Jurkat, Clone E6-1 (cell line): ENCODE measurements at regions not wholly inside any gene's neighbourhood (a gene's known extent, or its start where the extent isn't known, plus 50 kb on each side); places are given as distances from the start of the nearest gene placed in this dataset.
"Not testable (repeated sequence)": the region's sequence is repeated elsewhere in the genome, so short reads cannot be mapped to it uniquely, and the experiment has no call there.

Source experiments
- DNase-seq: peaks from one replicate; pipeline ENCODE4 v3.0.0-alpha.2; 2011; ENCODE audit warnings: low read depth, low spot score
- H3K4me3 ChIP-seq: 2 replicates; pipeline ENCODE4 v1.5.1; 2011; ENCODE audit warnings: mild to moderate bottlenecking, low read length, control low read depth, moderate library complexity

- no peak for DNase-seq
- no peak overlapping the region for H3K4me3 ChIP-seq
Measured at GRCh38 chr1:232147215-232147614, 482.7 kb downstream of the SIPA1L2 start.

- DNase-seq = no peak
- H3K4me3 ChIP-seq = no peak overlapping the region
Measured at GRCh38 chr1:232146514-232146913, 483.4 kb downstream of the SIPA1L2 start.

DNA sequence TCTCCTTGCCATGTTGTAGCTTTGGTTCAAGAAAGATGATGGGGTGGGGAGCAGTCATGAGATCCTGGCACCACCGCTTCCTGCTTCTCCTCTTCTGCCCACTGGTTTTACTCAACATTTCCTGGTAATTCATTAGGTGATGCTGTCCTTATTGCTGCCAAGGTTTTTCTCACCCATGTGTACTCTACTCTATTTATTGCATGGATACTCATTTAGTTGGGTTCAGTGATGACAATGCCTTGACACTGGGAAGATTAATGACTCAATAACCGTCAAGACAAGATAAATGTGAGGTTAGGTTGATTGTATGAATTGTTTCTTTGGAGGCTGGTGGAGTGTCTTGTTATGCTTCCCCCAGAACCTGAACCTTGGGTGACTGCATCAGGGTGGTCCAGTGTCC is 484.2 kb downstream of the SIPA1L2 start:
- no peak overlapping the region for H3K4me3 ChIP-seq
- DNase-seq = no peak

- H3K4me3 ChIP-seq = no peak overlapping the region
- DNase-seq = no peak
Measured at GRCh38 chr1:232144696-232145230, 485.2 kb downstream of the SIPA1L2 start.

GRCh38 chr1:232143315-232143886 is 486.5 kb downstream of the SIPA1L2 start:
- no peak for DNase-seq

DNA sequence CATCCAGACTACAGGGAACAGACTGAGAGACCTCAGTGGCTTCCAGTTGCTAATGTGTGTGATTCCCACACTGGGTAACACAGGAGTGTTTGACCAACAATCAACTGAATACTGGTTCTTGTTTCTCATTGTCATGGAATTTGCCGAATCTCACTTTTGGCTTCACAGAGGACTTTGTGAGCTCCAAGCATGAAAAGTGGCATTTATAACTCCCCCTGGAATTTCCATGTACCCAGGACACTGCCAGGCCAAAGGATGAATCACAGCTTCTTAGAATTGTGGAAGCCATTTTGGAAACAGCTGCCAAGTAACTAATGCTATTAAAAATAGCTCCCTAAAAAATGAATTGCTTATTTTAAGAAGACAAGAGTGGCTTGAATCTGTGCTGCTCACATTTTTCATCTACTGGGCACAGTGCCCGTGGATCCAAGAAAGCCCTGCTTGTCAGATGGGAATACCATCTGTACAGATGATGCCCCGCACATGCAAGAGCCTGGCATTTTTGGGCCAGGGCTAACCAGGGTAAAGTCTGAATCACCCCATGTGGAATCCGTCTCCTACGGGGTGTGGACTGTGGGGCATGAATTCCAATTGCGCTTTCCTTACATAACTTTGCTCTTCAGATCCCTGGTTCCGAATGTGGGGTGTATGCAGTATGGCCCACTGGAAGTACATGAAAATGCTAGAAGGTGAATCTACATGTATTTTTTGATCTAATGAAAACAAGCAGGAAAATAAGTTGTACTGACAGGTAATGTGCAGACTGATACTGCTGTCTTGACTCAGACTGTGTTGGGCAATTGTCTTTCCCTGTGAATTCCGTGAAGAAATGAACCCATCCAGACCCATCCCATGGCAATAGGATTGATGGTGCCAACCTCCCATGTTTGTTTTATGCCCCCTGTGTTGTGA is 487.3 kb downstream of the SIPA1L2 start:
- no peak overlapping the region for H3K4me3 ChIP-seq
- DNase-seq = no peak

More at GRCh38 chr1:232143315-232143886, 486.5 kb downstream of the SIPA1L2 start:
- H3K4me3 ChIP-seq = no peak overlapping the region

- H3K4me3 ChIP-seq, DNase-seq: not testable (repeated sequence)
Measured at GRCh38 chr1:232141167-232141448, 488.8 kb downstream of the SIPA1L2 start.

- H3K4me3 ChIP-seq = no peak overlapping the region
- no peak for DNase-seq
Measured at GRCh38 chr1:232140419-232141166, 489.3 kb downstream of the SIPA1L2 start.

DNA sequence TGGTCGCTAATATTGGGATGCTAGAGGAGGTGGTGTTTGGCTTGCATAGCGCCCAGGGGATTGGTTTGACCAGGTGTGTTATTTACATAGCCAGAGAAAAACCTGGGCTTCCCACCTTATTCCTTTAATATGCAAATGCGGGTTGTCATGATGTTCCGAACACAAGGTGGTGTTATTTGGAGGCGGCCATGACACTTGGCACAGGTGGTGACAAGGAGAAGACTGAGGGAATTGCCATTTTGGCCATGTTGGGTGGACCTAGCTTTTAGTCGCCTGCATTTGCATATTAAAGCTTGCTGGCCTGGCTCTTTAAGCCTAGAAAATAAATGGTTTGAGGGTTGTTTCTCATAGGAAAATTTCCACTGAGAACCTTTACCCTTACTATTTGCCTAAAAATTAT is 490.5 kb downstream of the SIPA1L2 start:
- no peak for DNase-seq
- H3K4me3 ChIP-seq = no peak overlapping the region

DNA sequence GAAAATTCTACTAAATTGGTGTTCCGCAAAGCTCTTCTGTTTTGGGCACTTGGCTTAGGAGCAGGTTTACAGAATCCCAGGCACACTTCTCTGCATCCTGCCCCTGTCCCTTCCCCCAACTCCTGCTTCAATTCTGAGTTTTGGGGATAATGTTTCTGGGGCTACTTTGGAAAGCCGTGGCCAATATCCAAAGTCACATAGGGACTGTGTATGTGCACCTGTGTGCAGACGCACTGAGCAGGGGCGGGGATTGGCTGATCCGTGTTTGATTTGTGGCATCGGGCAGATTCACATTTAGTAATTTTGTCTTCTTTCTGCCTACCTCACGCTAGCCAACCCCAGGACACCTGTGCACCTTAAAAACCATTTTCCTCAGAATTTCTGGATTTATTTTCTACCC is 491.9 kb downstream of the SIPA1L2 start:
- DNase-seq = no peak

DNA sequence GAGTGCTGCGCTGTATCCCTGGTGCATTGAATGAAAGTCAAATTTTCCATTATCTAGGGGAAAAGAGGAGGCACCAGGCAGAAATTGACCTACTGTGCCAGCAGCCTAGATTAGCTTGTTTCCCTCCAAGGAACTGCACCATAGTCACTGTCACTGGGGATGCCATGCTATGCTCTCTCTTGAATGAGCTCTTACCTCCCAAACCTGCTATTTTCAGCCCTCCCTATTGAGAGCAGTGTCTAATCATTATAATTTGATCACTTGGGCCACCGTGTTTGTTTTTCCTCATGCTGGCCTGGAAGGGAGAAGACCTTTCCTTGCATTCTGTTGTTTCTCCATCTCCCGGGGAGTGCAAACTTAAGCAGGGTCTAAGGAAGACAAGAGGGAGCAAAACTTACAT is 492.9 kb downstream of the SIPA1L2 start:
- DNase-seq = no peak
- H3K4me3 ChIP-seq = no peak overlapping the region

More for the DNA sequence above, 491.9 kb downstream of the SIPA1L2 start:
- no peak overlapping the region for H3K4me3 ChIP-seq

DNA sequence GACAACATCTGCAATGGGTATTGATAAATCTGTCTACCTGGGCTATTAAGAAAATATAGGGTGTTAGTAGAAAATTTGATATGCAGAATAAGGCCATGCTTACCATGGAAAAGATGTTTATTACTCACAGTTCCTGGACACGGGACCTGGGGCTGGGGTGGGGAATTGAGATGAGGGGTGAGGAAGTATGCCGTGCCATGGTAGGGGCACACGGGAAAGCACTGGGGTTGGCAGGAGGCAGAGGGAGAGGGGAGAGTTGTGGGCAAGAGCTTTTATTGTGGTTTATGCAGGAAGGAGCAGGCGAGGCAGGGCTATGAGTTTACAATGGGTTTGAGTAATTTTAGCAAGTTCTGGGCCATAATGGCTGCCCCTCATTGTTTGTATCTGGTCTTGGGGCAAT is 493.8 kb downstream of the SIPA1L2 start:
- H3K4me3 ChIP-seq = no peak overlapping the region
- DNase-seq = no peak

DNA sequence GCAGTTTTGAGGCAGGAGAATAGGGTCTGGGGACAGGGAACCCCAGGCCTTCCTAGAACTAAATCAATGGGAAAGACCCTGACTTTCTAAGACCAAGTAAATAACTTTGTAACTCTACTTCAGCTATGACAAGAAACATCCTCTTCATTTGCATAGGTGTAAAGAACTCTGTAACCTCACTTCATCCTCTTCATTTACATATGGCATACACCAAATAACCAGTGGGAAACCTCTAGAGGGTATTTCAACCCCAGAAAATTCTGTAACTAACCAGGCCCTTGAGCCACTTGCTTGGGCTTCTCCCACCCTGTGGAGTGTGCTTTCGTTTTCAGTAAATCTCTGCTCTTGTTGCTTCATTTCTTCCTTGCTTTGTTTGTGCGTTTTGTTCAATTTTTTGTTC is 495.6 kb downstream of the SIPA1L2 start:
- H3K4me3 ChIP-seq = no peak overlapping the region
- no peak for DNase-seq

- no peak overlapping the region for H3K4me3 ChIP-seq
- no peak for DNase-seq
Measured at GRCh38 chr1:232132572-232132971, 497.4 kb downstream of the SIPA1L2 start.

GRCh38 chr1:232131715-232132391 is 498.1 kb downstream of the SIPA1L2 start:
- no peak for DNase-seq
- no peak overlapping the region for H3K4me3 ChIP-seq

GRCh38 chr1:232130815-232131480 is 499.0 kb downstream of the SIPA1L2 start:
- DNase-seq = no peak
- no peak overlapping the region for H3K4me3 ChIP-seq

- no peak for DNase-seq
- no peak overlapping the region for H3K4me3 ChIP-seq
Measured at GRCh38 chr1:232127190-232127589, 500.6 kb downstream of the DISC1 start.

GRCh38 chr1:232123775-232124659 is 497.4 kb downstream of the DISC1 start:
- DNase-seq = no peak
- H3K4me3 ChIP-seq = no peak overlapping the region
